ENCODE measurements at regions not wholly inside any gene's neighbourhood (a gene's known extent, or its start where the extent isn't known, plus 50 kb on each side); places are given as distances from the start of the nearest gene placed in this dataset.

DNA sequence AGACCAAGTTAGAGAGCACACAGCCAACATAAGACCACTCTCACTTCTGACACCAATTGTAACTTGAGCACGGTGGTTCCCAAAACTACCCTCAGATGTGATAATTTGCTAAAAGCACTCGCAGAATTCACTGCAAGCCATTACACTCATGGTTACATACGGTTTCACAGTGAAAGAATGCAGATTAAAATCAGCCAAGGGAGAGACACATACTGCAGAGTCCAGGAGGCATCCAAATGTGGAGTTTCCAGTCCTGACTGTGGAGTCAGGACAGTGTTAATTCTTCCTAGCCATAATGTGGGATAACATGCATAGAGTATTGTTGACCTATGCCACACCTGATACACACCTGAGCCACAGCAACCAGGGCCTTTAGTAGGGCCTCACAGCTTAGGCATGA is 956.4 kb downstream of the NTRK3 start:
- H3K4me3 ChIP-seq (ENCODE audit: low read depth, low read length) = no peak overlapping the region
- TF ChIP-seq, protein P1, sequence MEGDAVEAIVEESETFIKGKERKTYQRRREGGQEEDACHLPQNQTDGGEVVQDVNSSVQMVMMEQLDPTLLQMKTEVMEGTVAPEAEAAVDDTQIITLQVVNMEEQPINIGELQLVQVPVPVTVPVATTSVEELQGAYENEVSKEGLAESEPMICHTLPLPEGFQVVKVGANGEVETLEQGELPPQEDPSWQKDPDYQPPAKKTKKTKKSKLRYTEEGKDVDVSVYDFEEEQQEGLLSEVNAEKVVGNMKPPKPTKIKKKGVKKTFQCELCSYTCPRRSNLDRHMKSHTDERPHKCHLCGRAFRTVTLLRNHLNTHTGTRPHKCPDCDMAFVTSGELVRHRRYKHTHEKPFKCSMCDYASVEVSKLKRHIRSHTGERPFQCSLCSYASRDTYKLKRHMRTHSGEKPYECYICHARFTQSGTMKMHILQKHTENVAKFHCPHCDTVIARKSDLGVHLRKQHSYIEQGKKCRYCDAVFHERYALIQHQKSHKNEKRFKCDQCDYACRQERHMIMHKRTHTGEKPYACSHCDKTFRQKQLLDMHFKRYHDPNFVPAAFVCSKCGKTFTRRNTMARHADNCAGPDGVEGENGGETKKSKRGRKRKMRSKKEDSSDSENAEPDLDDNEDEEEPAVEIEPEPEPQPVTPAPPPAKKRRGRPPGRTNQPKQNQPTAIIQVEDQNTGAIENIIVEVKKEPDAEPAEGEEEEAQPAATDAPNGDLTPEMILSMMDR (IDR thresholded peaks at IDR 0.05; ENCODE audit: low read depth, low read length) = no peak
- DNase-seq (ENCODE audit: low read depth, low spot score) = no peak
- in situ Hi-C loops (cut with HindIII; ENCODE audit: low sequenced_read_pairs) = no loop called here

DNA sequence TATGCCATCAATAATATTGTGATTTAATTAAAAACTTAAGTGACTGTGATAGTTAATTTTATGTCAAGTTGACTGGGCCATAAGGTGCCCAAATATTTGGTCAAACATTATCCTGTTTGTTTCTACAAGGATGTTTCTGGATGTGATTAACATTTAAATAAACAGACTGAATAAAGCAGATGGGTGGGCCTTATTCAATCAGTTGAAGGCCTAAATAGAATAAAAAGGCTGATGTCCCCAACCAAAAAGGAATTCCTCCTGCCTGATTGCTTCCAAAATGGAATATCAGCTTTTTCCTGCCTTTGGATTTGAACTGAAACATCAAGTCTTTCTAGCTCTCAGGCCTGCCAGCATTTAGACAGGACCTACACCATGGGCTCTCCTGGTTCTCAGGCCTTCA is 961.7 kb downstream of the NTRK3 start:
- TF ChIP-seq, protein P1 (IDR thresholded peaks at IDR 0.05; ENCODE audit: low read depth, low read length) = no peak
- in situ Hi-C loops (cut with HindIII; ENCODE audit: low sequenced_read_pairs) = no loop called here
- H3K4me3 ChIP-seq (ENCODE audit: low read depth, low read length) = no peak overlapping the region

DNA sequence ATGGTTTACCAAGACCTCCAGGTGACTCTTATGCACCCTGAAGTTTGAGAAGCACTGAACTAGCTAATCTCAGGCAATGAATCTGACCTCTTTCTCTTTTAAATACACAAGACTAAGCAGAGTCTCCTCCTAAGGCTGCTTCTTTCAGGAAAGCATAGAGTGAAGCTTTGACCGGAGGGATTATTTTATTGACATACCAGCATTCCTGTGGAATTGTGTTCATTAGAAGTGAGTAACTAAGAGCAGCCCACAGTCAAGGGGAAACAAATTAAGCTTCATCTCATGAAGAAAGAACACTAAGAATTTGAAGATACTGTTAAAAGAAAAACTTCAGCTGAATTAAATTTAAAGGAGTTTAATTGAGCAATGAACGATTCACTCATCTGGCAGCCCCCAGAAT is 963.5 kb downstream of the NTRK3 start:
- peak; percentile 15 for DNase-seq (ENCODE audit: low read depth, low spot score)
- H3K4me3 ChIP-seq (ENCODE audit: low read depth, low read length) = no peak overlapping the region
- TF ChIP-seq, protein P1 (IDR thresholded peaks at IDR 0.05; ENCODE audit: low read depth, low read length) = no peak
- in situ Hi-C loops (cut with HindIII; ENCODE audit: low sequenced_read_pairs) = no loop called here

More for the DNA sequence above, 961.7 kb downstream of the NTRK3 start:
- DNase-seq (ENCODE audit: low read depth, low spot score) = no peak

- TF ChIP-seq, protein P1 (IDR thresholded peaks at IDR 0.05; ENCODE audit: low read depth, low read length) = no peak
- in situ Hi-C loops (cut with HindIII; ENCODE audit: low sequenced_read_pairs) = no loop called here
- no peak overlapping the region for H3K4me3 ChIP-seq (ENCODE audit: low read depth, low read length)
- peak; percentile 83 for DNase-seq (ENCODE audit: low read depth, low spot score)
These were observed 969.4 kb downstream of the NTRK3 start for GRCh38 chr15:87287156-87287555.

DNA sequence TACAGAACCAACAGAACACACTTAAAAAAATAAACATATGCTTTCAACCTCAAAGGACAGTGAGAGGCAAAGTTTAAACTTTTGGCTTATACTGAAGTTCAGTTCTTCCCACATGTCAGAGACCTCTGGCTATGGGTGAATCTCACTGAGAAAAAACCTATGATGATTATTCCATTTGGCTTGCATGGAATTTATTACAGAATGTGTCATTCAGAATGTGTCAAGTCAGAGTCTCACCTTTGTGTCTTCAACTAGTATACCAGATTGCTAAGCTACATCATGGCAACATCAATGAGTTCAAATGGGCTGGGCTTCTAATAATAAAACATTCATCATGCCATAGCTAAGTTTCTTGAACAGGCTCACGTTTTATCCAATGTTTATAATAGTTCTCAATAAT is 987.0 kb downstream of the NTRK3 start:
- TF ChIP-seq, protein P1 (IDR thresholded peaks at IDR 0.05; ENCODE audit: low read depth, low read length) = no peak
- peak; percentile 9 for DNase-seq (ENCODE audit: low read depth, low spot score)
- no peak overlapping the region for H3K4me3 ChIP-seq (ENCODE audit: low read depth, low read length)
- in situ Hi-C loops (cut with HindIII; ENCODE audit: low sequenced_read_pairs) = no loop called here

DNA sequence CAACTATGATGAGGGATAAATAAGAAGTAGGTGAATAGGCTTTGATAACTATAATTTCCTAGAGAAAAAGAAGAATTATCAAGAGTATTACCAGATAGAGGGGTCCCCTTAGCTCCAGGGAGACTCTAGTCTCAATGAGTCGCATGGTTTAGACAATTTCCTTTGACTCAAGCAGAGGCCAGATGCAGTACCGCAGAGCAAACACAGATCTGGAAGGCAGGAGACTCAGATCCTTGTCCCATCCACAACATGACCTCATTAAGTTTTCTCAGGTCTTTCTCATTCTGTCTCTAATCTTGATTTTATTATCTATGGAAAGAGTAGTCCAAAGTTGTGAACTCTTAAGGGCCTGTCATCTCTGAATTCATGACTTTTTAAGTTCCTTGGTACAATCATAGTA is 987.9 kb downstream of the NTRK3 start:
- no peak overlapping the region for H3K4me3 ChIP-seq (ENCODE audit: low read depth, low read length)
- in situ Hi-C loops (cut with HindIII; ENCODE audit: low sequenced_read_pairs) = no loop called here
- peak; percentile 41 for DNase-seq (ENCODE audit: low read depth, low spot score)
- TF ChIP-seq, protein P1 (IDR thresholded peaks at IDR 0.05; ENCODE audit: low read depth, low read length) = no peak

DNA sequence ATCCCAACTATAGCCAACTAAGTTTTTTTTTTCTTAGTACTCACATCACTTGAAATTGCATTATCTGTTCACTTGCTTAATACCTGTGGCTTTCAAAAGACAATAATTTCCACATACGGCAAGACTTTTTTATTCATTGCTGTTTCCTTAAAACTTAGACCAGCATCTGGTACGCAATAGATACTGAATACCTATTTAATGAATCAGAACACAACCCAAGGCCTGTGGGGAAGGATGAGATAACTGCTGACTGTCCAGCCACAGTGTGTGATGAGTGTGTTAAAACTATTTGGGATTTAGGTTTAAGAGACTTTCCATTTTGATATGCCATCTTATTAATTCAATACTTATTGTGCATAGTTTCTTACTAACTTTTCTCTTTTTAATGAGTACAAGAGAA is 988.7 kb downstream of the NTRK3 start:
- TF ChIP-seq, protein P1 (IDR thresholded peaks at IDR 0.05; ENCODE audit: low read depth, low read length) = no peak
- DNase-seq (ENCODE audit: low read depth, low spot score) = peak; percentile 89
- H3K4me3 ChIP-seq (ENCODE audit: low read depth, low read length) = no peak overlapping the region
- in situ Hi-C loops (cut with HindIII; ENCODE audit: low sequenced_read_pairs) = no loop called here

Data from astrocyte of the spinal cord (primary cell).